Prostate gland (tissue), 2 donors: ENCODE measurements at regions not wholly inside any gene's neighbourhood (a gene's known extent, or its start where the extent isn't known, plus 50 kb on each side); places are given as distances from the start of the nearest gene placed in this dataset.
"Not testable (repeated sequence)": the region's sequence is repeated elsewhere in the genome, so short reads cannot be mapped to it uniquely, and the experiment has no call there.

Source experiments
- DNase-seq: peaks from one replicate; pipeline ENCODE4 v3.0.0-alpha.2; 2019; ENCODE audit warnings: low spot score
- H3K27ac ChIP-seq, 2 donors: fragments of 200-600 bp; sonication (generic); 2 replicates each; pipeline ENCODE4 v1.5.1; 2017 to 2019
- H3K27me3 ChIP-seq: fragments of 200-600 bp; sonication (generic); replicated peaks from 2 replicates; pipeline ENCODE4 v1.5.1; 2019; ENCODE audit not compliant: insufficient read depth
- H3K36me3 ChIP-seq, 2 donors: fragments of 200-600 bp; sonication (generic); 1 replicate in 1 of 2; 2 replicates in 1 of 2; pipeline versions ENCODE4 v1.5.1 to v1.8.1; 2017 to 2019
- H3K4me1 ChIP-seq: fragments of 200-600 bp; sonication (generic); replicated peaks from 2 replicates; pipeline ENCODE4 v1.5.1; 2019
- H3K4me3 ChIP-seq, 2 donors: fragments of 200-600 bp; sonication (generic); 2 replicates each; pipeline ENCODE4 v1.5.1; 2017 to 2019
- H3K9me3 ChIP-seq: fragments of 200-600 bp; sonication (generic); 2 replicates; pipeline ENCODE4 v1.5.1; 2017
- POLR2A ChIP-seq: fragments of 450-650 bp; IDR thresholded peaks from one replicate; pipeline ENCODE4 v1.6.1; 2016; ENCODE audit warnings: antibody characterized with exemption, mild to moderate bottlenecking
- POLR2AphosphoS5 ChIP-seq: sonication (generic); formaldehyde crosslinking; IDR thresholded peaks from one replicate; pipeline ENCODE4 v1.6.1; 2017; ENCODE audit warnings: antibody characterized with exemption
- WGBS: methylation state at CpG from one replicate; pipeline ENCODE4 v1.1.5; 2018; 5-methylcytosine and 5-hydroxymethylcytosine counted together
- intact Hi-C: fragments of 100-400 bp; cut with DNase I; formaldehyde crosslinking; loops from one replicate; pipeline ENCODE4 v1.14.2; 2022
- TF ChIP-seq, protein P1 (sequence below), 4 experiments: fragments of 200-600 bp in 2 of 4; fragments of 450-650 bp in 2 of 4; sonication (generic) in 2 of 4; IDR thresholded peaks; 1 replicate in 3 of 4; 2 replicates in 1 of 4; pipeline ENCODE4 v1.5.1; 2016 to 2019; ENCODE audit warnings: antibody characterized with exemption in 4 of 4, mild to moderate bottlenecking in 2 of 4, moderate library complexity in 2 of 4

DNA sequence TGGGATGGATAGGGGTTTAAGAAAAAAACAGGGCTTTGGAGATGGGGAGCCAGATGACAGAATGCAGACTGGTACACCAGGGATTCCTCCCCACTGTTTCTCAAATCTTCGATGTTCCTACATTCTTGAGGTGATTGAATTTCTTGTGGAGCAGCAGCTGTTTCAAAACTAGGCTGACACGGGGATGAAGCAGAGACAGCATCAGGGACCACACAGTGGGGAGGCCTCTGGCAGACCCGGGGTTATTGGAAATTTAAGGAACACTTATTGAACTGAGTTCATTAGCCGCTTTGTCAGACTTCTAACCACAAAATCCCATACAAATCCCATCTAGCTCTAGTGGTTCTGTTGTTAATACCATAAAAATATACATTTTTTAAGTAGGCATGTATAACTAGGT lies 621.4 kb upstream of the GBE1 start:
- no peak for DNase-seq
- H3K9me3 ChIP-seq: no peaks in the 10 kb centered on the region
- H3K27ac ChIP-seq: no peak overlapping the region
- WGBS: 94% methylated on average over 4 of the region's 4 CpGs
- no peaks in the 10 kb centered on the region for H3K27me3 ChIP-seq
- TF ChIP-seq, protein P1, sequence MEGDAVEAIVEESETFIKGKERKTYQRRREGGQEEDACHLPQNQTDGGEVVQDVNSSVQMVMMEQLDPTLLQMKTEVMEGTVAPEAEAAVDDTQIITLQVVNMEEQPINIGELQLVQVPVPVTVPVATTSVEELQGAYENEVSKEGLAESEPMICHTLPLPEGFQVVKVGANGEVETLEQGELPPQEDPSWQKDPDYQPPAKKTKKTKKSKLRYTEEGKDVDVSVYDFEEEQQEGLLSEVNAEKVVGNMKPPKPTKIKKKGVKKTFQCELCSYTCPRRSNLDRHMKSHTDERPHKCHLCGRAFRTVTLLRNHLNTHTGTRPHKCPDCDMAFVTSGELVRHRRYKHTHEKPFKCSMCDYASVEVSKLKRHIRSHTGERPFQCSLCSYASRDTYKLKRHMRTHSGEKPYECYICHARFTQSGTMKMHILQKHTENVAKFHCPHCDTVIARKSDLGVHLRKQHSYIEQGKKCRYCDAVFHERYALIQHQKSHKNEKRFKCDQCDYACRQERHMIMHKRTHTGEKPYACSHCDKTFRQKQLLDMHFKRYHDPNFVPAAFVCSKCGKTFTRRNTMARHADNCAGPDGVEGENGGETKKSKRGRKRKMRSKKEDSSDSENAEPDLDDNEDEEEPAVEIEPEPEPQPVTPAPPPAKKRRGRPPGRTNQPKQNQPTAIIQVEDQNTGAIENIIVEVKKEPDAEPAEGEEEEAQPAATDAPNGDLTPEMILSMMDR (IDR thresholded peaks at IDR 0.05): no peak
- TF ChIP-seq POLR2A (no peak), POLR2AphosphoS5 (no peak)
- H3K36me3 ChIP-seq: no peaks in the 10 kb centered on the region
- no peaks in the 10 kb centered on the region for H3K4me1 ChIP-seq
- H3K4me3 ChIP-seq: no peak overlapping the region
- intact Hi-C loops: no loop called here

DNA sequence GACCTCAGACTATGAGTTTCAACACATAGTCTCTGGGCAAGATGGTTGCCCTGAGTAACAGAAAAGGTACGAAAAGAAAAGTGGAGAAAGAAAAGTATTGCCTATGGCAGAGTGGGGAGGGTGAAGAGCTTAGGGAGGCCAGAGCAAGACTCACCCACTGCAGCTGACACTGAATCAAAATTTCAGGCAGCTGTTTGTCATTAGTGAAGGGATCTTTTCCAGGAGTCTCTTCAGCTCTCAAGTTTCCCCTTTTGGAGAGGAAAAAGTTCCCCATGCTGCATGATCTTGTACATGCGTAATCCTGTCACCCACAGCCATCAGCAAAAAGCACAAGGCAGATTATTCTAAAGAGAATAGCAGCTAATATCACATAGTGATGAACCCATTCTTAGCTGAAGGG lies 616.9 kb upstream of the GBE1 start:
- intact Hi-C loops: no loop called here
- H3K27me3 ChIP-seq: no peaks in the 10 kb centered on the region
- H3K36me3 ChIP-seq: no peaks in the 10 kb centered on the region
- H3K9me3 ChIP-seq: no peaks in the 10 kb centered on the region
- TF ChIP-seq, protein P1 (IDR thresholded peaks at IDR 0.05): no peak
- TF ChIP-seq POLR2AphosphoS5 (no peak), POLR2A (no peak)
- DNase-seq: no peak
- no peaks in the 10 kb centered on the region for H3K4me1 ChIP-seq
- H3K4me3 ChIP-seq: no peak overlapping the region
- WGBS: 89% methylated on average over 2 of the region's 2 CpGs
- H3K27ac ChIP-seq: no peak overlapping the region

DNA sequence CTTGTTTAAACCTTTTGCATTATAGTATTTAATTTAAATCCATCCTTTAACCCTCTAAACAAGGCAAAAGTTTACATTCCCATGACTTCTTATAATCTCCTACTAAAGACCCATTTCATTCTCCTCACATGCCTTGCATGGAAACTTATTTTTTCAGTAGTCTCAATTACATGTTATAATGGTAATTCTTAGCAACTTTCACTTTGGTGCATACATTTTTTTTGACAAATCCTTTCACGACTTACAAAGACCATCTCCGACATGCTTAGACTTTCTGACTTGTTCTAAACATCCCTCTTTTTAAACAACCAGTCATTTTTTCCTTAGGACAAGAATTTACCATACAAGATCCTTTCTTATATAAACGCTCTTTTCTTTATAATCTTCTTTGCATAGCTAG lies 615.4 kb upstream of the GBE1 start:
- Histone ChIP-seq H3K4me1 (no peaks in the 10 kb centered on the region), H3K27me3 (no peaks in the 10 kb centered on the region), H3K36me3 (no peaks in the 10 kb centered on the region), H3K4me3 (no peak overlapping the region), H3K9me3 (no peaks in the 10 kb centered on the region), H3K27ac (no peak overlapping the region)
- intact Hi-C loops: no loop called here
- WGBS: 89% methylated on average over 3 of the region's 3 CpGs
- TF ChIP-seq, protein P1 (IDR thresholded peaks at IDR 0.05): no peak
- TF ChIP-seq POLR2AphosphoS5 (no peak), POLR2A (no peak)
- no peak for DNase-seq

DNA sequence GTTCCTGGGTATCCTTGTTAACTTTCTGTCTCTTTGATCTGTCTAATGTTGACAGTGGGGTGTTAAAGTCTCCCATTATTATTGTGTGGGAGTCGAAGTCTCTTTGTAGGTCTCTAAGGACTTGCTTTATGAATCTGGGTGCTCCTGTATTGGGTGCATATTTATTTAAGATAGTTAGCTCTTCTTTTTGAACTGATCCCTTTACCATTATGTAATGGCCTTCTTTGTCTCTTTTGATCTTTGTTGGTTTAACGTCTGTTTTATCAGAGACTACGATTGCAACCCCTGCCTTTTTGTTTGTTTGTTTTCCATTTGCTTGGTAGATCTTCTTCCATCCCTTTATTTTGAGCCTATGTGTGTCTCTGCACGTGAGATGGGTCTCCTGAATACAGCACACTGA lies 612.4 kb upstream of the GBE1 start:
- 80% methylated on average over 4 of the region's 4 CpGs for WGBS
- H3K4me1 ChIP-seq, H3K36me3 ChIP-seq, DNase-seq, H3K27me3 ChIP-seq, H3K4me3 ChIP-seq, intact Hi-C loops, H3K27ac ChIP-seq, H3K9me3 ChIP-seq: not testable (repeated sequence)

DNA sequence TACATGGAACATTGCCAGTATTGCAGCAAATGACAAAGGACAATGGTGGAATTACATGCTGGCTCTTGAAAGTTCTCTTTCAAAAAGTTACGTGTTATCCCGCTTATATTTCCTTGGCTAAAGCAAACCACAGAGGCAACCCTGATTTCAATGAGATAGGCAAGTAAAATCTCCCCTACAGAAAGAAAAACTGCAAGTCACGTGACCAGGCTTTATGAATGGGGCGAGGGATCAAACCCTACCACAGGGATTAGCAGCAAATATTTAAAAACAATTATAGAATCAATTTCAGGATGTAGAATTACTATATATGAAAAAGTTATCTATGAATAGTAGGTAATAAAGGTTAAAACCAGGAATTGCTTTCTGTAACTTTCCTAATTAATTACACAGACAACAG lies 603.4 kb upstream of the GBE1 start:
- Histone ChIP-seq H3K27me3 (no peaks in the 10 kb centered on the region), H3K4me3 (no peak overlapping the region), H3K9me3 (no peaks in the 10 kb centered on the region), H3K27ac (no peak overlapping the region), H3K36me3 (no peaks in the 10 kb centered on the region), H3K4me1 (no peaks in the 10 kb centered on the region)
- WGBS: 82% methylated on average over 4 of the region's 4 CpGs
- intact Hi-C loops: no loop called here
- TF ChIP-seq POLR2A: no peak
- DNase-seq: no peak

DNA sequence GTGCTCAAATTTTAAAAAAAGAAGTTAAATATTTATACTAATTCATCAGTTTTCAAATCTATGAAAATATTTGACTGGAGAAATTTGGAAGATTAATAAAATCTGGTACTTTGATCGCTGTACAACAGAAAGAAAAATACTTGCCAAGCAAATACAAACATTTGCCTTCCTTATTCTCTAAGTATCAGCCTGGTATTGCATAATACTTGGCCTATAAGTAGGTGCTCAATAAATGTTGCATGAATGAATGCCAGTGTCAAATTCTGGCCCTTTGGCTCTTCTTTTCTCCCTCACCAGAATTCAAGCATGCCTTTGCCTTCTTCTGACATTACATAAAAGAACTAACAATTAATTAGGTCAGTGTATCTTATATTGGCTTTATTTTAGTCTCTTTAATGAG lies 601.7 kb upstream of the GBE1 start:
- Histone ChIP-seq H3K27me3 (no peaks in the 10 kb centered on the region), H3K27ac (no peak overlapping the region), H3K9me3 (no peaks in the 10 kb centered on the region), H3K36me3 (no peaks in the 10 kb centered on the region), H3K4me3 (no peak overlapping the region), H3K4me1 (no peaks in the 10 kb centered on the region)
- intact Hi-C loops: no loop called here
- WGBS: 89% methylated on average over 1 of the region's 1 CpG
- no peak for TF ChIP-seq POLR2AphosphoS5
- no peak for DNase-seq

DNA sequence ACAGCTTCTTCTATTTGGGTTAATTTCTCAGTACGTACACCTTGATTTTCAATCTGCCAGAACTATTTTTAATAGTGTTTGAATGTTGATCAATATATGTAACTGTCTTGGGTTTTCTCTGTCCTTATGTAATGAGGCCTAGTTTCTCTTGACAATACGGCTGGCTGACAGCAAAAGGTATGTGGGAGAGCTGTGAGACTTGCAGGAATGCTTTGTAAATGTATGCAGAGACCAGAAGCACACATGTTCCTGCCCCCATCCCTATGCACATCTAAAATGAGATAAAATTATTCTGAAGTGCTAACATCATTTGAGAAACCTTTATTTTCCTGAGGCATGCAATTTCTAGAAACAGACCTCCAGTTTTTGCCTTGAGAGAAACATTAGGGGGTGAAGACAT lies 593.8 kb upstream of the GBE1 start:
- WGBS: 67% methylated on average over 2 of the region's 2 CpGs
- H3K4me3 ChIP-seq: no peak overlapping the region
- no peaks in the 10 kb centered on the region for H3K9me3 ChIP-seq
- TF ChIP-seq POLR2A (no peak), POLR2AphosphoS5 (no peak)
- TF ChIP-seq, protein P1 (IDR thresholded peaks at IDR 0.05): no peak
- no peaks in the 10 kb centered on the region for H3K36me3 ChIP-seq
- no peak for DNase-seq
- no peak overlapping the region for H3K27ac ChIP-seq
- intact Hi-C loops: no loop called here
- no peaks in the 10 kb centered on the region for H3K27me3 ChIP-seq
- H3K4me1 ChIP-seq: no peaks in the 10 kb centered on the region
